ENCODE measurements at regions not wholly inside any gene's neighbourhood (a gene's known extent, or its start where the extent isn't known, plus 50 kb on each side); places are given as distances from the start of the nearest gene placed in this dataset.
"Not testable (repeated sequence)": the region's sequence is repeated elsewhere in the genome, so short reads cannot be mapped to it uniquely, and the experiment has no call there.

GRCh38 chr1:95604771-95605170 is 370.8 kb downstream of the RWDD3 start:
- DNase-seq (ENCODE audit: low spot score), result peak; percentile 49

GRCh38 chr1:95614197-95614596 is 380.2 kb downstream of the RWDD3 start:
- no peak for DNase-seq (ENCODE audit: low spot score)

DNA sequence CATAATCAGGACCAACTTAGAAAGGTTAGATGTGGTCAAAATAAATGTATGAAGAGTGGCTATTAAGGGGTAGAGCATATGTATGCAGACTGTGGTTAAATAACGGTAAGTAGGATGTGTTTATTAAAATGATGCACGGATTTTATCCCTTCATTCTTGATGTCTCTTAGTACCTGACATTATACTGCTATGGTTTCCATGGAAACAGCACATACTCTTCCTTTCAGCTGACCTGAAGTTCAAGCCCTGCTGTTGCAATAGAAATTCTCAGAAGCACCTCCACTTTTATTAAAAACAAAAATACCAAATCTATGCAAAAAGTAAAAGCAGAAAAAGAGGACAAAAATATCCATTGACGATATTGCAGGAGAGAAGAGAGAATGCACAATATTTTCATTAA is 381.4 kb downstream of the RWDD3 start:
- DNase-seq (ENCODE audit: low spot score), result no peak

- DNase-seq (ENCODE audit: low spot score), result no peak
These were observed 386.1 kb downstream of the RWDD3 start for GRCh38 chr1:95620076-95620475.

DNA sequence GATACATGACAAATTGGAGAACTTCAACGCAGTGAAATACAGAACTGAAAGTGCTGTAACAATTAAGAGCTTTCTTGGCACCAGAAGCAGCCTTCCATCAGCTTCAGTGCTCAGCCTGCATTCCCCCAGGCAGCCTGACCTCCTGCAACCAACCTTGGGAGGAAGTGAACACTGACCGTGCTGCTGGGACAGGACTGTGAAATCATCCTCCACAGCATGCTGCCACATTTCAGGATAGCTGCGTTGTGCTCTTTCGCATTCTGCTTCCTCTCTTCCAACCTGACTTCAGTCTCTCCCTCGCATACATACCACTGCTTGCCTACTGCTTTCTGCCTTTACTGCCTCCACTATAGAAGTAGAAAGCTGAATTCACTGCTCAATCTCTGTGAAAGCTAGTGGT is 388.6 kb downstream of the RWDD3 start:
- no peak for DNase-seq (ENCODE audit: low spot score)

DNA sequence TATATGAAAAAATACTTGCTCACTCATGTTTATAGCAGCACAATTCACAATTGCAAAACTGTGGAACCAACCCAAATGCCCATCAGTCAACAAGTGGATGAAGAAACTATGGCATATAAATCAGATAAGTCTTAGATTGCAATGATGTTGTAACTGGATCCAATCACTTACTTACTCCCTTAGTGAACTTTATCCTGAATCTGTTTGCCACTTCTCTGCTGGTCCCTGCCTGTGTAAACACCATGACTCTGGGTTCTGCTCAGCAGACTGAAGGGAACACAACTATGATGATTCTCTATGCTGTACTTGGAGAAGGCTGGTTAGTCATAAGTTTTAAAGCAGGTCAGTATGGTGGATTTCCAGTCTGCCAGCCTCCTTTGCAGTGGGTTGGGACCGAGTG is 391.2 kb downstream of the RWDD3 start:
- DNase-seq (ENCODE audit: low spot score), result no peak

GRCh38 chr1:95627244-95627643 is 393.2 kb downstream of the RWDD3 start:
- DNase-seq (ENCODE audit: low spot score), result no peak

- DNase-seq (ENCODE audit: low spot score), result no peak
These were observed 397.7 kb downstream of the RWDD3 start for GRCh38 chr1:95631695-95632094.

DNA sequence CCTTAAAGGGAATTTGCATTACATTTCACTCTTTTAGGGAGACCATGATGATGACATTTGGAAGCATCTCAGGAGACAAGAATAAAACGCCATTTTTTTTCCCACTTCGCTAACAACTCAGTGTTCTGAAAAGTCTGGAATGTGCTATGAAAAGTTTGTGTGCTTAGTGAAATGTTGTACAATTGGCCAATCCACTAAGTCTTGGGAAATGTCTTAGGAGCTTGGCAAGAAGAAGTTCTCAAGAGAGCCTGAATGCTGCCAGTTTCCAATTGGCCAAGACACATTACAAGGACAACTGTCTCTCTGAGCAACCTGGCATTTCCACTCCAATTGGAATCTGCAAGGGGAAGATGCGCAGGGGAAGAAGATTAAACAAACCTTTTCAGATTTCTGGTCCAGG is 401.8 kb downstream of the RWDD3 start:
- no peak for DNase-seq (ENCODE audit: low spot score)

DNA sequence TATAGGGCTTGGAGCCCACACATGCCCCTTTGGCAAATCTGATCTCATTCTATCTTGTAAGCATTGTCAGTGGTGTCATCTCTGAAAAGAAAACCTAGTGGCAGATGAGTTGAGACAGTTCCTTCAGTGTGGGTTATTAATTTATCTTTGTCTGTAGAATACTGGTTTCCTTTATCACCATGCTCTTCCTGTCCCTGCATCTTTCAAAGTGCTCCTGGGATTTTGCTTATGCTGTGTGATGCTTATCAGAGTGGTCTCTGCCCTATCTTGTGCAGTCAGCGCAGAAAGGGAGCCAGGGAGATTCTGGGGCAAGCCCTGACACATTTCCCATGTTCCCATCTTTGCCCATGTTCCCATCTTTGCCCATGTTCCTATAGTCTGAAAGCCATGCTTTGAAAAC is 402.9 kb downstream of the RWDD3 start:
- peak; percentile 38 for DNase-seq (ENCODE audit: low spot score)

DNA sequence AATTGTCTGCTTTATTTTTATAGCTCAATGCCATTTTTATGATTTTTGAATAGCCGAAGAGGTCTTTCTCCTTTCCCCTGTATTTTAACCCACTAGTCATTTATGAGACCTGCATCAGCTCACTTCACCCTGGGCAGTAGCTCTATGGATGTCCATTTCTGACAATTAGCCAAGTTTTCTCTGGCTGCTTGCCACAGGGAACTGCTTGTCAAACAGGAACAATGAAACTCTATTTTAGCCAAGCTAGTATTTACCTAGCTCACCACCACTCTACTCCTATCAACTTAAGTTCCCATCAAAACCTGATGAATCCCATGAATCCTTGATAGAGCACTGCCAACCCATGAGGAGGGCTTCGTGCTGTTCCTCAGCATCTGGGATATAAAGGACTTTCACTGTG is 406.7 kb downstream of the RWDD3 start:
- DNase-seq (ENCODE audit: low spot score), result no peak

DNA sequence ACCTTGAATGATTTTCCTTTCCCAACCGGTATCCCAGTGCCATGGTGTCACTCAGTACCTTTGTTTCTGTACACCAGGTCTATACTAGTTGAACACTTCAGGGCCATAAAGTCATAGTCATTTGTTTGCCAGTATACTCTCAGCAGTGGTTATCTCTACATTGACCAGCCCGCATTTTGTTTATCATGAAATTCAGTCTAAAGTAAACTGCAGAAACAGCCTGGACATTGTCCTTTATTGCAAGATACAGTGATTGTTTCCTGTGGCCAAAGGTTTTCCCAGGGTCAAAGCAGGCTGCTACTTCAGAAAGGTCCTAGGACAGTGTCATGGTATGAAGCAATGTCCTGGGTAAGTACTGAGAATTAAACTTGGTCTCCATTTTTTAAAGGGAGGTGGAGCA is 407.4 kb downstream of the RWDD3 start:
- no peak for DNase-seq (ENCODE audit: low spot score)

GRCh38 chr1:95642035-95642434 is 408.0 kb downstream of the RWDD3 start:
- no peak for DNase-seq (ENCODE audit: low spot score)

- no peak for DNase-seq (ENCODE audit: low spot score)
These were observed 409.1 kb downstream of the RWDD3 start for GRCh38 chr1:95643071-95643470.

- DNase-seq (ENCODE audit: low spot score), result not testable (repeated sequence)
These were observed 411.1 kb downstream of the RWDD3 start for GRCh38 chr1:95645126-95645525.

DNA sequence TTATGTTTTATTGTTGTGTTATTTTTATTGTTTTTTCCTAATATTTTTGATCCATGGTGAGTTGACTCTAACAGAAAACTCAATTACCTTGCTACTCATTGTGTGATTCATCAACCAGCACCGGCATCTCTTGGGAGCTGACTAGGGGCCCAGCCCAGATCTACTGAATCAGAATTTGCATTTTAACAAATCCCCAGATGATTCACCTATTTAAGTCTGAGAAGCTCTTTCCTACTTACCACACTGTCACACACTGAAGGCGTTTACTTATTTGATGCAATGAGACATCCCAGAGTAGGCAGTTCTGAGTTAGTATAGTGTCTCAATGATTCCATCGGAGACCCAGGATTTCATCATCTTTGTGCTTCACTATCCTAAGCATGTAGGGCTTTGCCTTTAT is 416.6 kb downstream of the RWDD3 start:
- DNase-seq (ENCODE audit: low spot score), result no peak

GRCh38 chr1:95652423-95652965 is 418.5 kb downstream of the RWDD3 start:
- DNase-seq (ENCODE audit: low spot score), result peak; percentile 71

GRCh38 chr1:95653618-95654017 is 419.6 kb downstream of the RWDD3 start:
- DNase-seq (ENCODE audit: low spot score), result peak; percentile 54

DNA sequence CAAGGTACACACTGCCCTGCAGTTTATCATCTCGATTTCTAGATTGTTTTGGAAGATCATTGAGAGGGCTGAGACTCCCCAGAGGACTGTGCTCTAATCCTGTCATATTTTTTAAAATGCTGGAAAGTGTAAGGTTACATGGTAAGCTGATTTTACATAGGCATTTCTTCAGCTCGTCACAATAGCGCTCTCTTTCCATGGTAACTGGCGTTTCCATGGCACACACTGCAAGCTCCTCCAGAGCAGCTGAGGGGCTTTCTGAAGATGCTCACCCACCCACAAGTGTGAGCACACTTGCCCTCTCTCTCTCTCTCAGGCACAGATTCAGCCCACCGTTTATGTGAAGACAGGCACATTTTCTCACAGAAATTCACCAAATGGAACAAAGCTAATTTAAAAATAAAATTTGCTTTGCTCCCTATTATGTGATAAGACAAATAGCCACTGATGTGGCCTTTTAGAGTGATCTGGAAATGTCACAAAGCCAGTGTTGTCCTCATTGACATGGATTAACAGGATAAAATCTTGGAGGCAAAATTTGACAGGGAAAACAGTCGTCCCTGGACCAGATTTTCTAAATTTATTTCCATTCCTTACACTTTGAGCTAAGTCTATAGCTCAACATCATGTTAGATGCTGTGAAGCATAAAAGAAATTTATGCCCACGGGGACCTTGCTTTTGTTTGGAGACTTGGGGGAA is 421.5 kb downstream of the RWDD3 start:
- peak; percentile 78 for DNase-seq (ENCODE audit: low spot score)

DNA sequence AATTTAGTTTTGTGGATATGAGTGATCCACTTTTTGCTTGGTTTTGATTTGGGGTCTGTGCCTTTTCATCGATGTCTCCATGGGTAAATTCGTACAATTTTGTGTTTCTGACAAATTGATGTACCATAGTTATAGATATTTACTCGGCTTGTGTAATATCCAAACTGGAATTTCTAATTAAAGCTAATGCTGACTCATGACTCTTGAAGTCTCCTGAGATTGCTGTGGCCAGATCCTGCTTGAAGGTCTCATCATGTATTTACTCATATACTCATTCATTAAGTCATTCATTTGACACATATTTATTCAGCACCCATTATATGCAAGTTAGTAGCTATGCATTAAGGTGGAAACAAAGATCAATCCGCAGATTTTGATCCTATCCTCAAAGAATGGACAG is 423.2 kb downstream of the RWDD3 start:
- DNase-seq (ENCODE audit: low spot score), result no peak

GRCh38 chr1:95659166-95659565 is 425.2 kb downstream of the RWDD3 start:
- no peak for DNase-seq (ENCODE audit: low spot score)

DNA sequence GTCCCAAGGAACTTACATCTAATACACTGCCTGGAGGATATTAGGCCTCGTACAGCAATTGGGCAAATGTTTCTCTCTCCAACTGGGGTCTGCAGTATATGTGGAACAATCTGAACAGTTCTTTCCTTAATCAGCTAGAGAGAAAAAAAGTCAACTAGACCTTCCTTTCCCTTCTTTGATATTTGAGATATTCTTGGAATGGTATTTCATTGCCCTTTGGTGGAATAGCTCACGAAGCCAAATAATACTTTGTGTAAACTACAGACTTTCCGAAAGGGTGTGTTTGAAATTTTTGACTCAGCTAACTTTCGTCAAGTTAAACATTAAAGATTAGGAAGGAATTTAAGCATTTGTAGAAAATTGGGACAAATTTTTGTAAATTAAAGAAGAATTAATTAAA is 425.6 kb downstream of the RWDD3 start:
- DNase-seq (ENCODE audit: low spot score), result no peak

- no peak for DNase-seq (ENCODE audit: low spot score)
These were observed 426.7 kb downstream of the RWDD3 start for GRCh38 chr1:95660736-95661135.

DNA sequence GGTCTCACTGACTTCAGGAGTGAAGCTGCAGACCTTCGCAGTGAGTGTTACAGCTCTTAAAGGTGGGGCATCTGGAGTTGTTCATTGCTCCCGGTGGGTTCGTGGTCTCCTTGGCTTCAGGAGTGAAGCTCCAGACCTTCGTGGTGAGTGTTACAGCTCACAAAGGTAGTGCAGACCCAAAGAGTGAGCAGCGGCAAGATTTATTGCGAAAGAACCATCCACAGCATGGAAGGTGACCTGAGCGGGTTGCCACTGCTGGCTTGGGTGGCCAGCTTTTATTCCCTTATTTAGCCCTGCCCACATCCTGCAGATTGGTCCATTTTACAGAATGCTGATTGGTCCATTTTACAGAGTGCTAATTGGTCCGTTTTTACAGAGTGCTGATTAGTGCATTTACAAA is 429.5 kb downstream of the RWDD3 start:
- not testable (repeated sequence) for DNase-seq (ENCODE audit: low spot score)

All from SK-N-DZ (cell line).